BE2C (cell line): ENCODE measurements at regions not wholly inside any gene's neighbourhood (a gene's known extent, or its start where the extent isn't known, plus 50 kb on each side); places are given as distances from the start of the nearest gene placed in this dataset.
A peak's percentile ranks its signal among the peaks of the same experiment; 100 is the strongest.

Source experiments
- DNase-seq: peaks from one replicate; pipeline ENCODE4 v3.0.0-alpha.2; 2020
- H3K27me3 ChIP-seq: fragments of 250-450 bp; sonication (Bioruptor Pico); 2 replicates; pipeline ENCODE4 v1.5.1; 2020; ENCODE audit warnings: mild to moderate bottlenecking
- H3K36me3 ChIP-seq: fragments of 250-450 bp; sonication (Bioruptor Pico); 2 replicates; pipeline ENCODE4 v1.5.1; 2020; ENCODE audit warnings: mild to moderate bottlenecking
- H3K4me1 ChIP-seq: fragments of 250-450 bp; sonication (Bioruptor Pico); 2 replicates; pipeline ENCODE4 v1.5.1; 2020
- H3K4me3 ChIP-seq: 2 replicates; pipeline ENCODE4 v1.5.1; 2011; ENCODE audit warnings: low read depth, low read length
- H3K9me3 ChIP-seq: fragments of 250-450 bp; sonication (Bioruptor Pico); 2 replicates; pipeline ENCODE4 v1.5.1; 2020
- TF ChIP-seq, protein P1 (sequence below): IDR thresholded peaks from 2 replicates; pipeline ENCODE4 v1.5.1; 2012; ENCODE audit warnings: mild to moderate bottlenecking, low read depth, low read length

DNA sequence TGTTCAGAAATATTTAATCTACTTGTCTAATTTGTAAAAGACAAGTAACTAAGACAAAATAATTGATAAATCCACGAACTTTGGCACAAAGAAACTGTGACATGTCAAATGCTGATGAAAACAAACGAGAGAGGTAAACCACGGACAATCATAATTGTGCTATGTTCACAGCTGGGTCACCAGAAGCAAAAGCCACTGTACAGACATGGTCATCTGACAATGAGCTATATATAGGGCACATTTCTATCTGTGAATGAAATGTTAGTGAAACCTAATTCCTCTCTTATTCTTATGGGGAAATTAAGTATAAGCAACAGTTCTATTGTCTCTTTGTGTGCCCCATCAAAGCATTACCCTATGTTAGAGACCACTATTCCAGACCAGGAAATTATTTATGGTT, 444.0 kb upstream of the TRAM1L1 start:
- no peaks in the 10 kb centered on the region for H3K36me3 ChIP-seq
- no peak for DNase-seq
- H3K4me1 ChIP-seq: no peaks in the 10 kb centered on the region
- H3K4me3 ChIP-seq: no peak overlapping the region
- H3K27me3 ChIP-seq: no peaks in the 10 kb centered on the region
- no peaks in the 10 kb centered on the region for H3K9me3 ChIP-seq
- TF ChIP-seq, protein P1, sequence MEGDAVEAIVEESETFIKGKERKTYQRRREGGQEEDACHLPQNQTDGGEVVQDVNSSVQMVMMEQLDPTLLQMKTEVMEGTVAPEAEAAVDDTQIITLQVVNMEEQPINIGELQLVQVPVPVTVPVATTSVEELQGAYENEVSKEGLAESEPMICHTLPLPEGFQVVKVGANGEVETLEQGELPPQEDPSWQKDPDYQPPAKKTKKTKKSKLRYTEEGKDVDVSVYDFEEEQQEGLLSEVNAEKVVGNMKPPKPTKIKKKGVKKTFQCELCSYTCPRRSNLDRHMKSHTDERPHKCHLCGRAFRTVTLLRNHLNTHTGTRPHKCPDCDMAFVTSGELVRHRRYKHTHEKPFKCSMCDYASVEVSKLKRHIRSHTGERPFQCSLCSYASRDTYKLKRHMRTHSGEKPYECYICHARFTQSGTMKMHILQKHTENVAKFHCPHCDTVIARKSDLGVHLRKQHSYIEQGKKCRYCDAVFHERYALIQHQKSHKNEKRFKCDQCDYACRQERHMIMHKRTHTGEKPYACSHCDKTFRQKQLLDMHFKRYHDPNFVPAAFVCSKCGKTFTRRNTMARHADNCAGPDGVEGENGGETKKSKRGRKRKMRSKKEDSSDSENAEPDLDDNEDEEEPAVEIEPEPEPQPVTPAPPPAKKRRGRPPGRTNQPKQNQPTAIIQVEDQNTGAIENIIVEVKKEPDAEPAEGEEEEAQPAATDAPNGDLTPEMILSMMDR: no peak

DNA sequence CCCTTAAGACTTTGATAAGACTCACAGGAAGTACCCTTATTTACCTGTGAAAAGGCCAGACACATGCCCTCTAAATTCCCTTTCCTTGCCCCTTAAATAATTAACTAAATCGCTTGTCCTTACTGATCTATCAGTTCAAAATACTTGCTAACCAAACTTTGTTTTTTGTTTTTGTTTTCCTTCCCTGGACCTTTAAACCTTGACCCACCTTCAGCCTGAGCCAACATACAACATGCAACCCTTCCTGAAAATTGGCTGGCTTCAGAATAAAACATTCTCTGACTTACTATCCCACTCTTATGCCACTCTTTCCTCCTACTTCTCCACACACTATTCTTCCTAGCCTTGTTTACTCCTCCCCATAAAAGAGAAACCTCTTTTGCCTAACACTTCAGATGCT, 448.1 kb upstream of the TRAM1L1 start:
- no peak for DNase-seq
- Histone ChIP-seq H3K36me3 (no peaks in the 10 kb centered on the region), H3K27me3 (no peaks in the 10 kb centered on the region), H3K4me3 (no peak overlapping the region), H3K9me3 (no peaks in the 10 kb centered on the region), H3K4me1 (no peaks in the 10 kb centered on the region)
- TF ChIP-seq, protein P1: no peak

DNA sequence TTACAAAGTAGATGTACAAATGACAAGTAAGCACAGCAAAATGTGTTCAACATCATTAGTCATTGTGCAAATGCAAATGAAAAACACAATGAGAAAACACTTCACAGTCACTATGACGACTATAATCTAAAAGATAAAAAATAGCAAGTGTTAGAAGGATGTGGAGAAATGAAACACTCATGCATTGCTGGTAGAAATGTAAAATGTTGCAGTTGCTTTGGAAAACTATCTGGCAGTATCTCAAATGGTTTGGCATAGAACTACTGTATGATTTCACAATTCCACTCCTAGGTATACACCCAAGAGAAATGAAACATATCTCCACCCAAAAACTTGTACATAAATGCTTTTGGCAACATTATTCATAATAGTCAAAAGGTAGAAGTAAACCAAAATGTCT, 459.7 kb upstream of the TRAM1L1 start:
- TF ChIP-seq, protein P1: no peak
- no peak overlapping the region for H3K4me3 ChIP-seq
- no peaks in the 10 kb centered on the region for H3K9me3 ChIP-seq
- H3K36me3 ChIP-seq: no peaks in the 10 kb centered on the region
- no peak for DNase-seq
- H3K4me1 ChIP-seq: no peaks in the 10 kb centered on the region
- H3K27me3 ChIP-seq: no peaks in the 10 kb centered on the region

DNA sequence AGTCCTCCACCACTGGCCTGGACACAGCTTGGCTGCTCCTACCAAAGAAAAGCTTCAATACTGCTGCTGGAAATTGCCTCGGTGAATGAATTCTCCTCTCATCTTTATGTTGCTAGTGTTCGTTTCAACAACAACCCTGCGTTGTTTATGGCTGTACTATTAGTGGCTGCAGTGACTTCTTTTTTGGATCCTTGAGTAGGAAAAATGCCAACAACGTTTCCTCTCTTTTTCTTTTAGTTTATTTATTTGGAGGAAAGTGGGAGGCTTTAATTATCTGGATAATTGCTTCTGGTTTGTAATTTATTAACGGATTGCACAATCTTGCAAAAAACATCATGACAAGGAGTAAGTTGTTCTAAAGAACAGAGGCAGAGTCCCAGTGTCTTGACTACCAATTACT, 464.1 kb upstream of the TRAM1L1 start:
- Histone ChIP-seq H3K36me3 (no peaks in the 10 kb centered on the region), H3K4me1 (no peaks in the 10 kb centered on the region), H3K27me3 (no peaks in the 10 kb centered on the region), H3K9me3 (no peaks in the 10 kb centered on the region), H3K4me3 (no peak overlapping the region)
- TF ChIP-seq, protein P1: no peak
- DNase-seq: no peak

DNA sequence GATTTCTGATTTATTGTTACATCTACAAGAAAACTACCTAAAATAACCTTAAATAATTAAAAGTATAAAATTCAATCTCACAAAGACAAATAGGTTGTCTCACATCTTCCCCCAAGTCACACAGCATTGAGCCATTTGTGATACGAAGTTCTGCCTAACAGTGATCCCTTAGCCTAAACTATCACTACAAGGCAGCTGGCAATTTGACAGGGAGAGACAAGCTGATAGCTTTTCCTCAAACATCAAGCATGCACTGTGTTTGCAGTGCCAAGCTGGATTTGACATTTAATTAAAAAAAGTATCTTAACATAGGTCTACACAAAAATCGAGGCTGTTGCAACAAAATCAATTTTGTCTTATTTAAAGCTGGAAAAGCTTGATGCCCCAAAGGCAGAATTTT, 464.7 kb upstream of the TRAM1L1 start:
- Histone ChIP-seq H3K4me1 (no peaks in the 10 kb centered on the region), H3K9me3 (no peaks in the 10 kb centered on the region), H3K4me3 (no peak overlapping the region), H3K36me3 (no peaks in the 10 kb centered on the region), H3K27me3 (no peaks in the 10 kb centered on the region)
- TF ChIP-seq, protein P1: no peak
- no peak for DNase-seq

DNA sequence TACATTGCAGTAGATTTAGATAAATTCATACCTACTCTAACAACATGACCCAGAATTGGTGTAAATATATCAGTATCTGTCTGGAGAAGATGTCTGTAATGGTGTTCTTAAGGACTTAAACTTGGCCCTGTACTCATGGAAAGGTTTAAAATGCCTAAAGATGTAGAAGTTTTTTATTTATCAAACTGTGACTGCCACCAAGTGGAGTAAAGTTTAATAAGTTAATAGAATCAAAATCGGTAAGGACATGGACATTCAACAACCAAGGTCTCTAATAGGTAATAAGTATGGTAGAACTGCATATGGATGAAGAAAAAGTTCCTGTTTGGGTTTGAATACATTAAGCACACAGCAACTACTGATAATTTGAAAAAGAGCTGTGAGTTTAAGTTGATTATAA, 474.0 kb upstream of the NDST3 start:
- H3K27me3 ChIP-seq: no peaks in the 10 kb centered on the region
- no peak overlapping the region for H3K4me3 ChIP-seq
- DNase-seq: no peak
- H3K9me3 ChIP-seq: no peaks in the 10 kb centered on the region
- TF ChIP-seq, protein P1: 0 out of 2 replicates have a peak, but pooled peaks have one; percentile 13
- H3K36me3 ChIP-seq: no peaks in the 10 kb centered on the region
- no peaks in the 10 kb centered on the region for H3K4me1 ChIP-seq
